ENCODE measurements at regions not wholly inside any gene's neighbourhood (a gene's known extent, or its start where the extent isn't known, plus 50 kb on each side); places are given as distances from the start of the nearest gene placed in this dataset.
"Not testable (repeated sequence)": the region's sequence is repeated elsewhere in the genome, so short reads cannot be mapped to it uniquely, and the experiment has no call there.

- ATAC-seq (no peak), DNase-seq (no peak)
- Histone ChIP-seq H3K9me3 (no peaks in the 10 kb centered on the region), H3K4me1 (no peaks in the 10 kb centered on the region), H3K27me3 (no peaks in the 10 kb centered on the region), H3K4me3 (no peak overlapping the region), H3K36me3 (no peaks in the 10 kb centered on the region), H3K27ac (no peak overlapping the region)
- intact Hi-C loops (cut with DNase I) = no loop called here
- TF ChIP-seq, protein P1, sequence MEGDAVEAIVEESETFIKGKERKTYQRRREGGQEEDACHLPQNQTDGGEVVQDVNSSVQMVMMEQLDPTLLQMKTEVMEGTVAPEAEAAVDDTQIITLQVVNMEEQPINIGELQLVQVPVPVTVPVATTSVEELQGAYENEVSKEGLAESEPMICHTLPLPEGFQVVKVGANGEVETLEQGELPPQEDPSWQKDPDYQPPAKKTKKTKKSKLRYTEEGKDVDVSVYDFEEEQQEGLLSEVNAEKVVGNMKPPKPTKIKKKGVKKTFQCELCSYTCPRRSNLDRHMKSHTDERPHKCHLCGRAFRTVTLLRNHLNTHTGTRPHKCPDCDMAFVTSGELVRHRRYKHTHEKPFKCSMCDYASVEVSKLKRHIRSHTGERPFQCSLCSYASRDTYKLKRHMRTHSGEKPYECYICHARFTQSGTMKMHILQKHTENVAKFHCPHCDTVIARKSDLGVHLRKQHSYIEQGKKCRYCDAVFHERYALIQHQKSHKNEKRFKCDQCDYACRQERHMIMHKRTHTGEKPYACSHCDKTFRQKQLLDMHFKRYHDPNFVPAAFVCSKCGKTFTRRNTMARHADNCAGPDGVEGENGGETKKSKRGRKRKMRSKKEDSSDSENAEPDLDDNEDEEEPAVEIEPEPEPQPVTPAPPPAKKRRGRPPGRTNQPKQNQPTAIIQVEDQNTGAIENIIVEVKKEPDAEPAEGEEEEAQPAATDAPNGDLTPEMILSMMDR (IDR thresholded peaks at IDR 0.05) = no peak
Measured at GRCh38 chr14:21802441-21802840, 128.8 kb upstream of the OR4E1 start.

DNA sequence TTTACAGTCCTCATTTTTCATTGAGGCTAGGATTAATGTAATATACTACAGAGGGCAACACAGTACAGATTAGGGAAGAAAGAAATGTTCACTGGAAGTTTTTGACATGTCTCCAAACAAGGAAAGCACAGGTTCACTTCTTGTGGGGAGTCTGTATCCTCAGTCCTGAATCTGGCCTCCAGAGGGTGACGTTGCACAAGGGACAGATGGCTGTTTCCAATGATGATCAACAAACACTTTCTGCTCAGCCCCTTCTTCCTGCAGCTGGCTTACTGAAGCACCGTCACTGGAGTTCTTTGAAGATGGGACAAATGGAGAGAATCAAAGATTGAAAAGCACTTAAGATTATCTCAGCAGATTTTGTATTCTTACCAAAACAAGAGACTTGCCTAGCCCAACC lies 123.3 kb upstream of the OR4E1 start:
- intact Hi-C loops (cut with DNase I) = no loop called here
- ATAC-seq = no peak
- DNase-seq = no peak

GRCh38 chr14:21795456-21795855 lies 121.8 kb upstream of the OR4E1 start:
- no peak for DNase-seq
- TF ChIP-seq, protein P1 (IDR thresholded peaks at IDR 0.05) = no peak
- Histone ChIP-seq H3K4me3 (no peak overlapping the region), H3K4me1 (no peaks in the 10 kb centered on the region), H3K27ac (no peak overlapping the region), H3K27me3 (no peaks in the 10 kb centered on the region), H3K9me3 (no peaks in the 10 kb centered on the region), H3K36me3 (no peaks in the 10 kb centered on the region)
- intact Hi-C loops (cut with DNase I) = no loop called here
- no peak for ATAC-seq

More for the DNA sequence above, 123.3 kb upstream of the OR4E1 start:
- TF ChIP-seq, protein P1 (IDR thresholded peaks at IDR 0.05) = no peak
- Histone ChIP-seq H3K4me3 (no peak overlapping the region), H3K36me3 (no peaks in the 10 kb centered on the region), H3K9me3 (no peaks in the 10 kb centered on the region), H3K4me1 (no peaks in the 10 kb centered on the region), H3K27ac (no peak overlapping the region), H3K27me3 (no peaks in the 10 kb centered on the region)

DNA sequence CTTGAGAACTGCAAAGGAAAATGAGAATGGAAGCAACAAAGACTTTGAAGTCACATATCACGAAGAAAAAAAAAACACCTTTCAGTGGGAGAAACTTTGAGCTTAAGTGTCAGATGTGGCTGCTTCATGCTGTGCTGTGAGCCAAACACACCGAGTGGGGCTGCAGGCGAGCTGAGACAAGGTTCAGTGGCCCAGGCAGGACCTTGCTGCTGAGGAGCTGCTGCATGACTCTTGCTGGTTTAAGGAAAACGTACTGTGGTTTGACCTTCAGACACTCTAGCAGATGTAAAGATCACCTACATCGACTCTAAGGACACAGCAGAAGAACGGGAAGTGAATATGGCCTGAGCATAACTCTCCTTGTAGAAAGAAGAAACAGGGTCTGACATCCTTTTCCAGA lies 118.1 kb upstream of the OR4E1 start:
- Histone ChIP-seq H3K27ac (no peak overlapping the region), H3K27me3 (no peaks in the 10 kb centered on the region), H3K36me3 (no peaks in the 10 kb centered on the region), H3K4me3 (no peak overlapping the region), H3K9me3 (no peaks in the 10 kb centered on the region), H3K4me1 (no peaks in the 10 kb centered on the region)
- ATAC-seq (no peak), DNase-seq (no peak)
- intact Hi-C loops (cut with DNase I) = no loop called here
- TF ChIP-seq, protein P1 (IDR thresholded peaks at IDR 0.05) = no peak

DNA sequence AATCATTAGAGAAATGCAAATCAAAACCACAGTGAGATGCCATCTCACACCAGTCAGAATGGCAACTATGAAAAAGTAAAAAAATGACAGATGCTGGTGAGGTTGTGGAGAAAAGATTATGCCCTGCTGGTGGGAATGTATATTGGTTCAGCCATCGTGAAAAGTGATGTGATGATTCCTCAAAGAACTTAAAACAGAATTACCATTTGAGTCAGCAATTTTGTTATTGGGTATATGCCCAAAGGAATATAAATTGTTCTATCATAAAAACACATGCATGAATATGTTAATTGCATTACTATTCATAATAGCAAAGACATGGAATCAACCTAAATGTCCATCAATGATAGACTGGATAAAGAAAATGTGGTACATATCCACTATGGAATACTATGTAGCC lies 115.1 kb upstream of the OR4E1 start:
- H3K9me3 ChIP-seq; H3K4me3 ChIP-seq; ATAC-seq; H3K36me3 ChIP-seq; H3K27ac ChIP-seq; H3K4me1 ChIP-seq; H3K27me3 ChIP-seq; DNase-seq; intact Hi-C loops (cut with DNase I): not testable (repeated sequence)

- H3K36me3 ChIP-seq; intact Hi-C loops (cut with DNase I); DNase-seq; ATAC-seq; H3K4me3 ChIP-seq; H3K4me1 ChIP-seq; H3K9me3 ChIP-seq; H3K27ac ChIP-seq; H3K27me3 ChIP-seq: not testable (repeated sequence)
Measured at GRCh38 chr14:21787242-21787641, 113.6 kb upstream of the OR4E1 start.

All from left lung (tissue), 4 donors.